ENCODE measurements at regions not wholly inside any gene's neighbourhood (a gene's known extent, or its start where the extent isn't known, plus 50 kb on each side); places are given as distances from the start of the nearest gene placed in this dataset.
"Not testable (repeated sequence)": the region's sequence is repeated elsewhere in the genome, so short reads cannot be mapped to it uniquely, and the experiment has no call there.

DNA sequence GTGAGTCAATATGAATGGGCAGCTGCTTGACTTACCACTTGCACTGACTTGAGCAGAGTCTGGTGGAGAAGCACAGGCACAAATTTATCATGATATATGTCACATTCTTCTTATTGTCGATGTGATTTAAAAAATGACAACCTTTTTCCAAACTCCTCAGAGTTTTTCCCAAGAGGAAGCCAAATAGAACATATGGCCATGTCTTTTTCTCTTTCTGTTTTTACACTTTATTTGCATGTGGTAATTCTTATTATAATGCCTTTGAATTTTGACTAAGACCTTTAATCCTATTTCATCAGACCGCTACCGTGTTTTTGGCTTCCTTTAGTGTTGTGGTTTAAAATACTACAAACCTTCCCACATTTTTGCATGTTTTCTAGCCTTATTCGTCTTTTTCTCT is 666.2 kb downstream of the PDCD6IP start:
- H3K36me3 Mint-ChIP-seq (ENCODE audit: low read depth) = no peaks in the 10 kb centered on the region
- H3K27ac Mint-ChIP-seq = no peak overlapping the region
- peaks cover 9% of the 10 kb centered on the region for H3K9me3 Mint-ChIP-seq
- intact Hi-C loops (cut with micrococcal nuclease) = no loop called here
- H3K4me3 Mint-ChIP-seq (ENCODE audit: low read depth) = no peak overlapping the region
- no peaks in the 10 kb centered on the region for H3K27me3 Mint-ChIP-seq (ENCODE audit: low read depth)
- no peaks in the 10 kb centered on the region for H3K4me1 Mint-ChIP-seq (ENCODE audit: low read depth)
- DNase-seq (ENCODE audit: low spot score) = no peak

DNA sequence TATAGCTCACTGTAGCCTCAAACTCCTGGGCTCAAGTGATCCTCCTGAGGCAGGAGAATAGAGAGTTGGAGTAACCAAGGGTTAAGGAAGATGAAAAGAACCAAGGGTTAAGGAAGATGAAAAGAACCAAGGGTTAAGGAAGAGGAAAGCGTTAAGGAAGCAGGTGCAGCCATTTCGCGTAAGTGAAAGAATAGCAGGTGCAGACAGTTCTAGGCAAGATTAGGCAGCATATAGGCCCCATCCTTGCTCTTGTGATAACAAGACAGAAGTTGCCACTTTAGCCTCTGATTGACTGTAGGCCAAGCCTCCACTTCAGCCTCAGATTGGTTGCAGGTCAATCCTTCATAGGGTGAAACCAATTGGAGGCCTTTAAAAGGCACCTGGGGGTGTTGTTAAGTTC is 677.4 kb downstream of the PDCD6IP start:
- Mint-ChIP-seq H3K4me1 (ENCODE audit: low read depth) (no peaks in the 10 kb centered on the region), H3K9me3 (peaks cover 7% of the 10 kb centered on the region), H3K36me3 (ENCODE audit: low read depth) (no peaks in the 10 kb centered on the region), H3K27me3 (ENCODE audit: low read depth) (no peaks in the 10 kb centered on the region), H3K27ac (no peak overlapping the region), H3K4me3 (ENCODE audit: low read depth) (no peak overlapping the region)
- intact Hi-C loops (cut with micrococcal nuclease) = no loop called here
- DNase-seq (ENCODE audit: low spot score) = no peak

DNA sequence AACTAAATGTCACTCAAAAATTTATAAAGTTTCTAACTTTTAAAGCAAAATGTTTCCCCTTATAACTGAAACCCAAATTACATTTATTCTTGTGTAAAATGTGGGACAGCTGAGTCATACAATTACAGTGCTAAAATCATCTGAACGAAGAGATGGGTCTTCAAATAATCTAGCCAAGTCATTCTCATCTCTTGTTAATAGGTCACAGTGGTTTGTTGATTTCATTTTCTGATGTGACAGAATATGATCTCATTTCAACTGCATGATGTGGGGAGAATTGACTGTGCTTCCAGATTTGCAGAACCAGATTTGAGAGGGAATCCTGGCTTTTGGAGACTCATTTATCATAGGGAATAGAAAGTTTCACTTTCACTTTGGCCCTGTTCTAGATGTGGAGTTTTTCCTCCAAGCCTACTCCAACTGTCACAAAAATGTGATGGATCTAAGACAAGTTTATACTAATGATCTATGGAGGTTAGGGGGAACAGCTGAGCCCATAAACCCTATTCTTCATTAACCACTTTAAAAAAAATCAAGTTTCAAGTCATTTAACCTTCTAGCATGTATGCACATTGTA is 685.0 kb downstream of the PDCD6IP start:
- Mint-ChIP-seq H3K36me3 (ENCODE audit: low read depth) (no peaks in the 10 kb centered on the region), H3K27ac (no peak overlapping the region), H3K9me3 (no peaks in the 10 kb centered on the region), H3K4me1 (ENCODE audit: low read depth) (no peaks in the 10 kb centered on the region), H3K4me3 (ENCODE audit: low read depth) (no peak overlapping the region), H3K27me3 (ENCODE audit: low read depth) (no peaks in the 10 kb centered on the region)
- intact Hi-C loops (cut with micrococcal nuclease) = no loop called here
- no peak for DNase-seq (ENCODE audit: low spot score)

DNA sequence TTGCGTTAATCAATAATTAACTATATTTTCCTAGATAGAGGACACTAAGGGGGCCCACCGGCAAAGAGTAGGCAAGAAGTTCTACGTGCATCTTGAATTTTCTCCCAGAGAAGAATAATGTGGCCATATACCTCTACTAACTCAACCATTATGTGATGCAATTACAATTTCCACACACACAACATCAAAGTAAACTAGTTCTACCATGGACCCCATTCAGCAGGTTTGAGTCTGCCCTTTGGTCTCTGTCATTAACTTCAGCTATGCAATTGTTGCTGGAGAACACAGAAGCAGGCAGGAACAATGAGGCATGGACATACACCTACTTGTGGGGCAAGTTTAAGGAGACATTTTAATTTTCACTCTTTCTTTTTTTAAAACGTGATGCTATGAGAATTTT is 705.9 kb downstream of the PDCD6IP start:
- Mint-ChIP-seq H3K4me3 (ENCODE audit: low read depth) (no peak overlapping the region), H3K9me3 (no peaks in the 10 kb centered on the region), H3K4me1 (ENCODE audit: low read depth) (no peaks in the 10 kb centered on the region), H3K27ac (no peak overlapping the region), H3K27me3 (ENCODE audit: low read depth) (no peaks in the 10 kb centered on the region), H3K36me3 (ENCODE audit: low read depth) (no peaks in the 10 kb centered on the region)
- intact Hi-C loops (cut with micrococcal nuclease) = no loop called here
- DNase-seq (ENCODE audit: low spot score) = no peak

DNA sequence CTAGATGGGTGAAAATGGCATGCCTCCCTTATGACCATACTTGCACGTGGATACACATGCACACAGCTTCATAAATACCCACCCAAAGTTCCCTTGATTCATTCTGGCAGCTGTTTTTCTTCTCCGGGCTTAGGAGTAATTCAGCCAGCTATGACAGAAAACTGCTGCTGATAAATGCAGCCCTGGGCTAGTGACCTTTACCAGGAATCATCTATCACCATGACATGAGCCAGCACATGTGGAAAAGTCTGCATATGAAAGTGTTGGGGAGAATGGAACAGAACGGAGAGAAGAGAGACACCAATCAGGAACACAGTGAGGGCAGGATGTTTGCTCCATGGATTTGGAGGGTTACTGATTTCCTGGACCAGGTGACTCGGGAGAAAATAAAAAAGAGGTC is 706.3 kb downstream of the PDCD6IP start:
- Mint-ChIP-seq H3K27me3 (ENCODE audit: low read depth) (no peaks in the 10 kb centered on the region), H3K36me3 (ENCODE audit: low read depth) (no peaks in the 10 kb centered on the region), H3K27ac (no peak overlapping the region), H3K4me3 (ENCODE audit: low read depth) (no peak overlapping the region), H3K4me1 (ENCODE audit: low read depth) (no peaks in the 10 kb centered on the region), H3K9me3 (no peaks in the 10 kb centered on the region)
- DNase-seq (ENCODE audit: low spot score) = no peak
- intact Hi-C loops (cut with micrococcal nuclease) = no loop called here

DNA sequence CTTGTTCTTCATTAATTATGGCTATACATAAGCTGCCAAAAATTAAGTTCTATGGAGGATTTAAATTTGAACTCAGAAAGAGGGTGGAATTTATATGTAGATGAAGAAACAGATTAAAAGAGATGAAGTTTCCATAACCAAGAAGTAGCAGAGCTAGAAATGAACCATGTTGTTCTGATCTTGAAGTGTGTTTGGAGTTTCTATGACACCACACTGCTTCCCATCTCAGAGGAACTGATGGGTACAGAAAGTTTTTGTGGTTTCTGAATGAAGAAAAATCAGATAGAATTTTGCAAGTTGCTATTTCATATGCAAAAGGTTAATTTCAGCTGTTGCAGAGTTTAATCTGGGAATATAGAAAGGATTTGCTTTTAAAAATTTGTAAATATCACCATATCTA is 710.3 kb downstream of the PDCD6IP start:
- Mint-ChIP-seq H3K36me3 (ENCODE audit: low read depth) (no peaks in the 10 kb centered on the region), H3K9me3 (no peaks in the 10 kb centered on the region), H3K4me3 (ENCODE audit: low read depth) (no peak overlapping the region), H3K27me3 (ENCODE audit: low read depth) (no peaks in the 10 kb centered on the region), H3K27ac (no peak overlapping the region), H3K4me1 (ENCODE audit: low read depth) (no peaks in the 10 kb centered on the region)
- intact Hi-C loops (cut with micrococcal nuclease) = no loop called here
- no peak for DNase-seq (ENCODE audit: low spot score)

DNA sequence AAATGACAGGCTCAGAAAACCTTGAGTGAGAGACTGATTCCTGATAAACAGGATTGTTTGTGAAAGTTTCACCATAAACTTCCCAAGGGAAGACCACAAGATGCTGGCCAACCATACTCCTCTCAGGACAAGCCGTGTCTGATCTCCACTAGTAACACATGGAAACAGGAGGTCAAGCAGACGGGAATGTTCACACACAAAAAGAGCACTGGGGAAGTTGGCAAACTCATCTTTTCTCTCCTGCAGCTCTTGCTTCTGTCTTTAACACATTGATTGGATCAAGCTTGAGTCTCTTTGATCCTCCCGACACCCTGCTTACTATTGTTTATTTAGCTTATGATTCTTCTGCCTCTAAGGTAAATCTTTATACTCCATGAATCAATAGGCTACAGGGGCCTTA is 713.5 kb downstream of the PDCD6IP start:
- Mint-ChIP-seq H3K36me3 (ENCODE audit: low read depth) (no peaks in the 10 kb centered on the region), H3K4me3 (ENCODE audit: low read depth) (no peak overlapping the region), H3K9me3 (peaks cover under 1% of the 10 kb centered on the region), H3K27me3 (ENCODE audit: low read depth) (no peaks in the 10 kb centered on the region), H3K4me1 (ENCODE audit: low read depth) (no peaks in the 10 kb centered on the region), H3K27ac (no peak overlapping the region)
- no peak for DNase-seq (ENCODE audit: low spot score)
- intact Hi-C loops (cut with micrococcal nuclease) = no loop called here

DNA sequence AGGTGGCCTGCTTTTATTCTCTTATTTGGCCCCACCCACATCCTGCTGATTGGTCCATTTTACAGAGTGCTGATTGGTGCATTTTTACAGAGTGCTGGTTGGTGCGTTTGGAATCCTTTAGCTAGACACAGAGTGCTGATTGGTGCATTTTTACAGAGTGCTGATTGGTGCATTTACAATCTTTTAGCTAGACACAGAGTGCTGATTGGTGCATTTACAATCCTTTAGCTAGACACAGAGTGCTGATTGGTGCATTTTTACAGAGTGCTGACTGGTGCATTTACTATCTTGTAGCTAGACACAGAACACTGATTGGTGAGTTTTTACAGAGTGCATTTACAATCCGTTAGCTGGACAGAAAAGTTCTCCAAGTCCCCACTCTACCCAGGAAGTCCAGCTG is 720.6 kb downstream of the PDCD6IP start:
- H3K27me3 Mint-ChIP-seq (ENCODE audit: low read depth); H3K36me3 Mint-ChIP-seq (ENCODE audit: low read depth); DNase-seq (ENCODE audit: low spot score); intact Hi-C loops (cut with micrococcal nuclease); H3K4me3 Mint-ChIP-seq (ENCODE audit: low read depth); H3K4me1 Mint-ChIP-seq (ENCODE audit: low read depth); H3K27ac Mint-ChIP-seq: not testable (repeated sequence)
- peaks cover 12% of the 10 kb centered on the region for H3K9me3 Mint-ChIP-seq

DNA sequence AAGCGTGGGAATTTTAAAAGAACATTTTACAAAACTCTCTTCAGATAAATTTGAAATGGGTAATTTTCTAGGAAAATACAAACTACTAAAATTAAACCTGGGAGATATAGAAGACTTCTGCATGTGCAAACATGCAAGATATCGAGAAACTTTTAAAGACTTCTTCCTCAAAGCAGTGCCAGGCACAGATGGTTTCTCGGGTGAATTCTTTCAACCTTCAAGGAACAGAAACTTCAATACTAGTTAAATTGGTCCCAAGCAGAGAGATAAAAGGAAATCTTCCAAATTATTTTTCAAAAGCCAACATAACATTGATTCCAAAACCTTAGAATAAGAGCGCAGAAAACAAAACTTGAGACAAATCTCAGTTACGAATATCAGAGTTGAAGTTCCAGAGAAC is 732.7 kb downstream of the PDCD6IP start:
- no peak overlapping the region for H3K27ac Mint-ChIP-seq
- no peak overlapping the region for H3K4me3 Mint-ChIP-seq (ENCODE audit: low read depth)
- no peaks in the 10 kb centered on the region for H3K27me3 Mint-ChIP-seq (ENCODE audit: low read depth)
- intact Hi-C loops (cut with micrococcal nuclease) = no loop called here
- H3K36me3 Mint-ChIP-seq (ENCODE audit: low read depth) = no peaks in the 10 kb centered on the region
- H3K4me1 Mint-ChIP-seq (ENCODE audit: low read depth) = no peaks in the 10 kb centered on the region
- no peaks in the 10 kb centered on the region for H3K9me3 Mint-ChIP-seq
- DNase-seq (ENCODE audit: low spot score) = no peak

DNA sequence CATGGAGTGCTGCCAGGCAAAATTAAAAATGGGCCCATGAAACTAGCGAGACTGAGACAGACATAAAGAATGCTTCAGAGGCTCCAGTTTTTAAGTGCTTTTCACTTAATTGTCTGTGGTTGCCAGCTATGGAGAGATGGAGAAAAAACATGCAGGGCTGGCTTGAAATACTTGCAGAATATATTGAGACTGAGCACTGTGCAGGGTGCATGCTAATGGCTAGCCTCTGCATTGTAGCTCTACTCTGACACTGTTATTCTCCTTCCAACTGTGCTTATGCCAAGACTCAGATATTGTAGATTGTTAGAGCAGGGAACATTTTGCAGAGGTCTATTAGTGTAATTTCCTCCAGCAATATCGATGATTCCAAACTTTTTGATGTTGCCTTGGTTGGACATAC is 735.0 kb downstream of the PDCD6IP start:
- intact Hi-C loops (cut with micrococcal nuclease) = no loop called here
- Mint-ChIP-seq H3K27me3 (ENCODE audit: low read depth) (no peaks in the 10 kb centered on the region), H3K36me3 (ENCODE audit: low read depth) (no peaks in the 10 kb centered on the region), H3K4me3 (ENCODE audit: low read depth) (no peak overlapping the region), H3K27ac (no peak overlapping the region), H3K9me3 (no peaks in the 10 kb centered on the region), H3K4me1 (ENCODE audit: low read depth) (no peaks in the 10 kb centered on the region)
- no peak for DNase-seq (ENCODE audit: low spot score)

DNA sequence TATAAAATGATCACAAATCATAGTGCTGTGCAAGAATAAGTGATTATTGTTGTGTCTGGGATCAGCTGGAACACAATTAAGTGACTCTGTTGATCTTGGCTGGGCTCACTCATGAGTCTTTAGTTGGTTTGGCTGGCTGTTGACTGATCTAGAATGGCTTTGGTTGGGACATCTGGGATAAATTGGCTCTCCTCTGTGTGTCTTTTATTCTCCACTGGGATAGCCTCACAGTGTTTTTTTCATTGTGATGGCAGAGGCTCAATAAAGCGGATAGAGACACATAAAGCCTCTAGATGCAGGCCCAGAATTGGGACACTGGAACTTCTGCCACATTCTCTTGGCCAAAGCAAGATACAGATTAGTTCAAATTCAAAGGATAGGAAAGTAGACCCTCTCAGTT is 735.6 kb downstream of the PDCD6IP start:
- intact Hi-C loops (cut with micrococcal nuclease) = no loop called here
- Mint-ChIP-seq H3K4me3 (ENCODE audit: low read depth) (no peak overlapping the region), H3K4me1 (ENCODE audit: low read depth) (no peaks in the 10 kb centered on the region), H3K36me3 (ENCODE audit: low read depth) (no peaks in the 10 kb centered on the region), H3K27me3 (ENCODE audit: low read depth) (no peaks in the 10 kb centered on the region), H3K27ac (no peak overlapping the region), H3K9me3 (no peaks in the 10 kb centered on the region)
- DNase-seq (ENCODE audit: low spot score) = no peak

DNA sequence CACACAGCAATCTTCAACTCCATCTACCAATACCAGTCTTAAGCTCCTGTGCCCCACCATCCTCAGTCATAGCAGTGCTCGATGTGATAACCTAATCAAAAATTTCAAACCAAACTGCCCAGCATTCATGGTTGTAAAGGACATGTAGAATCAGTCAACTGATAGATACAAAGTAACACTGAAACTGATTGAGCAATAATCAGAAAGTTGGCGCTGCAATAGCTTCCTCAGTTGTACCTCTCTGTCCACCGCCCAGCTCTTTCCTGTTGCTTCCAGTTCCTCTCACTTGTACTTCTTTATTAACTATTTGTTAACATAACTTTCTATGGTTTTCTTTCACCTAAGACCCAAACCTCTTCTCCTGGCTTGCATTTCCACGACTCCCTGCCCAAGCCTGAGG is 745.7 kb downstream of the PDCD6IP start:
- Mint-ChIP-seq H3K36me3 (ENCODE audit: low read depth) (no peaks in the 10 kb centered on the region), H3K9me3 (no peaks in the 10 kb centered on the region), H3K4me1 (ENCODE audit: low read depth) (no peaks in the 10 kb centered on the region), H3K4me3 (ENCODE audit: low read depth) (no peak overlapping the region), H3K27ac (no peak overlapping the region), H3K27me3 (ENCODE audit: low read depth) (no peaks in the 10 kb centered on the region)
- intact Hi-C loops (cut with micrococcal nuclease) = no loop called here
- DNase-seq (ENCODE audit: low spot score) = no peak

DNA sequence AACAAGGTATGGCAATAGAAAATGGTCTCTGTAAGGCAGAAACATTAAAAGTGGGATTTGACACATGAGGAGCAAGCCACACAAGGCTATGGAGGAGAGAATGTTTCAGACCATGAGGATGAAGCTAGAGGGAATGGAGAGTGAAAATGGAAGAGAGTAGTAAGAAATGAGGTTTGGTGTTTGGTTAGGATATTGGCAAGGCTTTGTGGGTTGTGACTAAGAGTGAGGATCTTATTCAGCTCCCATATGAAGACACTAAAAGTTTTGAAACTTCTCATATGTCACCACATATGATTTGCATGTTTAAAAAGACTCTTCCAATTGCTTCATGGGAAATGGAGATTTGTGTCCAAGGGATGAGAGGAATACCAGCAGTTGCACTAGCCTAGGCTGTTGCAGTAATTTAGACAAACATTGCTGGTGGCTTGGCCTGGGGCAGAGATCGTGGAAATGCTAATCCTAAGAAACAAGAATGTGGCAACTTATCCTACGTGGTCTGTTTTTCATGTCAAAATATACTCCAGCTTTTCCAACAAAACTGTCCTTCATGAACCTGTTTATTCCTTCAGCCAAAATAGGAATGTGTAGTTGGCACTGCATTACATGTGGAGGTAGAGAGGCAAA is 749.0 kb downstream of the PDCD6IP start:
- Mint-ChIP-seq H3K27me3 (ENCODE audit: low read depth) (no peaks in the 10 kb centered on the region), H3K9me3 (no peaks in the 10 kb centered on the region), H3K4me1 (ENCODE audit: low read depth) (no peaks in the 10 kb centered on the region), H3K36me3 (ENCODE audit: low read depth) (no peaks in the 10 kb centered on the region), H3K27ac (no peak overlapping the region), H3K4me3 (ENCODE audit: low read depth) (no peak overlapping the region)
- DNase-seq (ENCODE audit: low spot score) = no peak
- intact Hi-C loops (cut with micrococcal nuclease) = no loop called here

DNA sequence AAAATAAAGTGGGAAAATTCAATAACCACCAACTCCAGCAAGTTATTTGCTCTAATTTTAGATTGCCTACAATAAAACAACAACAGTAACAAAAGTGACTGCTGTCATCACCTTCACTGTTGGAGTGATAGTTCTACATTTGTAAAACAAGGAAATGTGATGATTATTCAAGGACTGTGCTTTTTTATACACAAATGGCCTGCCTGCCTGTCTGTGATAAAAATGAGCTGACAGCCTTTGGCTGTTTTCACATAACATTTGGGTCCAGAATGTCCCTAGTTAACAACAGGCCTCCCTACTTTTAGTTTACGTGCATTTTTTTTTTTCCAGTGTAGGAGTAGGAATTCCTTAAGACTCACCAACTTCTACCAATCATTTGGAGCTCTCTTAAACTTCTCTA is 768.8 kb downstream of the PDCD6IP start:
- intact Hi-C loops (cut with micrococcal nuclease) = no loop called here
- no peaks in the 10 kb centered on the region for H3K27me3 Mint-ChIP-seq (ENCODE audit: low read depth)
- no peaks in the 10 kb centered on the region for H3K9me3 Mint-ChIP-seq
- DNase-seq (ENCODE audit: low spot score) = no peak
- H3K4me3 Mint-ChIP-seq (ENCODE audit: low read depth) = no peak overlapping the region
- H3K36me3 Mint-ChIP-seq (ENCODE audit: low read depth) = no peaks in the 10 kb centered on the region
- no peaks in the 10 kb centered on the region for H3K4me1 Mint-ChIP-seq (ENCODE audit: low read depth)
- no peak overlapping the region for H3K27ac Mint-ChIP-seq

Measured in activated T-helper 2 cell treated with anti-CD3 and anti-CD28 coated beads, Interferon-gamma antibody, Interleukin-2, Interleukin-4, amounts not matched to agents 10 μg/mL and 5 μg/mL and 100 μg/mL, durations not matched to agents 14 hours and 24 hours and 36 hours (primary cell).